B cell (primary cell): ENCODE measurements at regions not wholly inside any gene's neighbourhood (a gene's known extent, or its start where the extent isn't known, plus 50 kb on each side); places are given as distances from the start of the nearest gene placed in this dataset.

Experiments
- ATAC-seq: fragments of 200-7000 bp; cut with Tn5 transposase; one replicate; pipeline ENCODE4 v1.10.0; 2021; ENCODE audit warnings: low read depth, mild to moderate bottlenecking, moderate number of reproducible peaks, moderate library complexity
- CTCF ChIA-PET: fragments of 350-600 bp; sonication (Branson Sonifier 250); formaldehyde crosslinking; loops from one replicate; lab custom pipeline; 2021; ENCODE audit warnings: antibody characterized with exemption, inconsistent platforms; lab: Charles Lee
- POLR2A ChIA-PET: fragments of 350-600 bp; sonication (Branson Sonifier 250); formaldehyde crosslinking; loops from one replicate; lab custom pipeline; 2021; ENCODE audit warnings: antibody characterized with exemption; lab: Charles Lee
- DNase-seq: peaks from one replicate; pipeline ENCODE4 v3.0.0; 2013
- H2AFZ ChIP-seq: 2 replicates; pipeline ENCODE4 v1.6.1; 2012; ENCODE audit warnings: mild to moderate bottlenecking, low read depth, low read length; ENCODE audit not compliant: insufficient read depth, poor library complexity, severe bottlenecking
- H3K27ac ChIP-seq, 2 donors: 1 replicate in 1 of 2; 2 replicates in 1 of 2; pipeline ENCODE4 v1.5.1; 2012 to 2013; ENCODE audit warnings: low read length in 2 of 2, mild to moderate bottlenecking in 2 of 2, moderate library complexity in 1 of 2
- H3K27me3 ChIP-seq, 4 experiments: fragments of 200-600 bp in 1 of 4; sonication (generic) in 1 of 4; replicated peaks in 1 of 4; 1 replicate in 2 of 4; 2 replicates in 2 of 4; pipeline versions ENCODE4 v1.6.1 to v1.7.0; 2013 to 2016; ENCODE audit warnings: low read length in 3 of 4, mild to moderate bottlenecking in 2 of 4, mixed read lengths in 1 of 4, moderate library complexity in 1 of 4; ENCODE audit not compliant: insufficient read depth in 4 of 4, control insufficient read depth in 3 of 4; ENCODE audit errors: control extremely low read depth in 1 of 4
- H3K36me3 ChIP-seq, 2 experiments: replicated peaks in 1 of 2; 1 replicate in 1 of 2; 2 replicates in 1 of 2; pipeline versions ENCODE4 v1.6.1 to v1.7.1; 2013; ENCODE audit warnings: low read length in 1 of 2; ENCODE audit not compliant: insufficient read depth in 2 of 2, control insufficient read depth in 1 of 2; ENCODE audit errors: control extremely low read depth in 1 of 2, extremely low read depth in 1 of 2
- H3K4me1 ChIP-seq, 2 donors: fragments of 200-600 bp in 1 of 2; sonication (generic) in 1 of 2; 1 replicate in 1 of 2; 2 replicates in 1 of 2; pipeline versions ENCODE4 v1.5.1 to v1.6.1; 2013 to 2017; ENCODE audit warnings: low read length in 2 of 2; ENCODE audit not compliant: control insufficient read depth in 2 of 2, insufficient read depth in 2 of 2
- H3K4me2 ChIP-seq: replicated peaks from 2 replicates; pipeline ENCODE3; 2012; ENCODE audit warnings: mild to moderate bottlenecking, low read depth, low read length; ENCODE audit not compliant: poor library complexity, severe bottlenecking
- H3K4me3 ChIP-seq, 5 experiments: fragments of 200-600 bp in 1 of 5; sonication (generic) in 1 of 5; 1 replicate in 3 of 5; 2 replicates in 2 of 5; pipeline versions ENCODE4 v1.5.1 to v1.7.0; 2011 to 2016; ENCODE audit warnings: low read length in 4 of 5, mild to moderate bottlenecking in 4 of 5, low read depth in 2 of 5, control low read depth in 1 of 5, moderate library complexity in 1 of 5; ENCODE audit not compliant: insufficient read depth in 1 of 5; ENCODE audit errors: control extremely low read depth in 1 of 5, extremely low read depth in 1 of 5
- H3K79me2 ChIP-seq: fragments of 200-600 bp; sonication (generic); one replicate; pipeline ENCODE4 v1.6.0; 2016; ENCODE audit warnings: low read length; ENCODE audit not compliant: control insufficient read depth, insufficient read depth
- H3K9ac ChIP-seq: fragments of 200-600 bp; sonication (generic); 2 replicates; pipeline ENCODE4 v1.6.1; 2017; ENCODE audit warnings: mild to moderate bottlenecking, low read length, moderate library complexity
- H3K9me3 ChIP-seq, 3 donors: one replicate each; pipeline versions ENCODE4 v1.6.1 to v1.7.1; 2013; ENCODE audit warnings: low read length in 2 of 3; ENCODE audit not compliant: control insufficient read depth in 2 of 3, insufficient read depth in 1 of 3; ENCODE audit errors: control extremely low read depth in 1 of 3
- H4K20me1 ChIP-seq: 2 replicates; pipeline ENCODE4 v1.6.0; 2012; ENCODE audit warnings: mild to moderate bottlenecking, low read length; ENCODE audit not compliant: insufficient read depth, control insufficient read depth, poor library complexity, severe bottlenecking
- H3K27ac Mint-ChIP-seq: one replicate; pipeline ENCODE4 v1.8.0; 2021; ENCODE audit warnings: mixed read lengths
- H3K27me3 Mint-ChIP-seq: one replicate; pipeline ENCODE4 v1.8.0; 2021; ENCODE audit warnings: mixed read lengths
- H3K4me1 Mint-ChIP-seq: one replicate; pipeline ENCODE4 v1.8.0; 2021; ENCODE audit warnings: mixed read lengths
- H3K4me3 Mint-ChIP-seq: one replicate; pipeline ENCODE4 v1.8.0; 2021; ENCODE audit warnings: mixed read lengths
- H3K9me3 Mint-ChIP-seq: one replicate; pipeline ENCODE4 v1.8.0; 2022; ENCODE audit warnings: mixed read lengths; ENCODE audit not compliant: insufficient read depth
- CTCF ChIP-seq: fragments of 200-600 bp; IDR thresholded peaks from one replicate; pipeline ENCODE4 v1.8.0; 2022; ENCODE audit warnings: antibody characterized with exemption, mild to moderate bottlenecking
- EZH2 ChIP-seq: IDR thresholded peaks from 2 replicates; pipeline ENCODE4 v1.6.1; 2012; ENCODE audit warnings: borderline replicate concordance, low read depth, mild to moderate bottlenecking, moderate library complexity, low read length; ENCODE audit not compliant: insufficient read depth, poor library complexity, severe bottlenecking
- WGBS: methylation state at CpG from one replicate; pipeline ENCODE4 v1.1.5; 2013; ENCODE audit warnings: missing lambda C conversion rate; ENCODE audit not compliant: insufficient coverage; 5-methylcytosine and 5-hydroxymethylcytosine counted together
- intact Hi-C: fragments of 100-400 bp; cut with micrococcal nuclease; formaldehyde crosslinking; loops from one replicate; pipeline ENCODE4 v1.10.0; 2022

- no CpG with 5 or more reads among the region's 2 CpGs for WGBS
- no peak overlapping the region for H3K4me3 ChIP-seq
- ATAC-seq (no peak), DNase-seq (no peak)
- ChIA-PET POLR2A (no interaction called here), CTCF (no interaction called here)
- TF ChIP-seq EZH2 (no peak), CTCF (no peak)
- peaks cover 5% of the 10 kb centered on the region for H3K4me1 Mint-ChIP-seq
- H3K79me2 ChIP-seq: no peaks in the 10 kb centered on the region
- peaks cover 3% of the 10 kb centered on the region for H3K27me3 Mint-ChIP-seq
- H3K27ac ChIP-seq: no peak overlapping the region
- H2AFZ ChIP-seq: no peak overlapping the region
- H3K9me3 ChIP-seq: no peaks in the 10 kb centered on the region
- H3K9me3 Mint-ChIP-seq: no peaks in the 10 kb centered on the region
- intact Hi-C loops: no loop called here
- no peak overlapping the region for H3K4me2 ChIP-seq
- no peak overlapping the region for H3K9ac ChIP-seq
- no peak overlapping the region for H3K4me3 Mint-ChIP-seq
- no peak overlapping the region for H3K27ac Mint-ChIP-seq
- H3K36me3 ChIP-seq: no peaks in the 10 kb centered on the region
- H3K27me3 ChIP-seq: peaks cover 0 to 4% (median 0%) of the 10 kb centered on the region in 4 experiments
- no peaks in the 10 kb centered on the region for H4K20me1 ChIP-seq
- peaks cover 3 to 5% of the 10 kb centered on the region in 2 donors for H3K4me1 ChIP-seq
These were observed 101.4 kb upstream of the CNKSR3 start for GRCh38 chr6:154611847-154612246.

DNA sequence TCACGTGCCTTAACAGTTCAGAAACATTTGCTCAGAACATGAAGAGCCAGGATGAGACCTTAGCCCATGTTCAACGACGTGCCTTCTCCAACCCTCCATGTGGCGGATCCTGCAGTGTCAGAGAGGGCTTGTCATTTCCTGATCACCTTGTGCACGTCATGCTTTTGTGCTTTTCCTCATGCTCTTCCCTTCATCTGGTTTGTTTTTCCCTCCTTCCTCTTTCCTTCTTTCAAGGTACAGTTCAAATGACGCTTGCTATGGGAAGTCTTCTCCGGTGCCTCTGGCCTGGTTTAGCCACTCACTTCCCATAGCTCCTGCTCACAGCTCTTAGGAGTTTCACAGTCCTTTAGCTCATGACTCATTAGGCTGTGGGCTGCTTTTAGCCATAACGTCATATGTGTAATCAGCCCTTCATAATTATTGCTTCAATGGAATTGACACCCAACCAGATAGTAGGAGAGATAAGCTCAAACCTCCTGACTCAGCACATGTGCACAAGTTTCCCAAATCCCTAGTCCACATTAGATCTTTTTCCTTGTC, 102.7 kb upstream of the CNKSR3 start:
- H3K27ac ChIP-seq: no peak overlapping the region
- H3K9me3 ChIP-seq: no peaks in the 10 kb centered on the region
- H3K4me1 Mint-ChIP-seq: no peaks in the 10 kb centered on the region
- no peaks in the 10 kb centered on the region for H4K20me1 ChIP-seq
- ChIA-PET POLR2A (no interaction called here), CTCF (no interaction called here)
- no peak overlapping the region for H3K9ac ChIP-seq
- H2AFZ ChIP-seq: no peak overlapping the region
- H3K4me3 Mint-ChIP-seq: no peak overlapping the region
- H3K4me2 ChIP-seq: no peak overlapping the region
- no peaks in the 10 kb centered on the region for H3K4me1 ChIP-seq
- DNase-seq: no peak
- no peak overlapping the region for H3K4me3 ChIP-seq
- ATAC-seq: no peak
- no peak overlapping the region for H3K27ac Mint-ChIP-seq
- no peaks in the 10 kb centered on the region for H3K9me3 Mint-ChIP-seq
- TF ChIP-seq EZH2 (no peak), CTCF (no peak)
- no peaks in the 10 kb centered on the region for H3K27me3 ChIP-seq
- H3K36me3 ChIP-seq: no peaks in the 10 kb centered on the region
- WGBS: 94% methylated on average over 7 of the region's 8 CpGs
- intact Hi-C loops: no loop called here
- H3K79me2 ChIP-seq: no peaks in the 10 kb centered on the region
- H3K27me3 Mint-ChIP-seq: peaks cover 6% of the 10 kb centered on the region
